CD4-positive, alpha-beta T cell treated with Interleukin-15 for 1 hour (primary cell): ENCODE measurements at regions not wholly inside any gene's neighbourhood (a gene's known extent, or its start where the extent isn't known, plus 50 kb on each side); places are given as distances from the start of the nearest gene placed in this dataset.

Experiments used
- DNase-seq: peaks from one replicate; pipeline ENCODE4 v3.0.0-alpha.2; 2020

DNA sequence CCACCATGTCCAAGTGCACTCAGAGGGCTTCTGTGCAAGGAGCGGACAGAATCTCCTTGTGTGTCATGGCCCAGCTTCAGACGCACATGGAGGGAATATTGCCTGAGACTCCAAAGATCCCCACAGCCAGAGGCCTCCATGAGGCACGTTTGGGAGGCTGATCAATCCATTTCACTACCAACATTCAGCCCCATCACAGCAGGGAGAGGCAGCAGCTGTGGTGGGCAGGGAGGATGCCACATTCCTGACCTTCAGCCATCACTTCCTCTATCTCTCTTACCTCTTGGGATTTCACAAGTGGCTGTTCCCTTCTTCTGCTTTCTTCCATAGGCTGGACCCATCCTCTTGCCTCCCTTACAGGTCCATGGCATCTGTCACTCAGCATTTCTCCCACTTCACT, 82.4 kb upstream of the MBNL2 start:
- DNase-seq: no peak

DNA sequence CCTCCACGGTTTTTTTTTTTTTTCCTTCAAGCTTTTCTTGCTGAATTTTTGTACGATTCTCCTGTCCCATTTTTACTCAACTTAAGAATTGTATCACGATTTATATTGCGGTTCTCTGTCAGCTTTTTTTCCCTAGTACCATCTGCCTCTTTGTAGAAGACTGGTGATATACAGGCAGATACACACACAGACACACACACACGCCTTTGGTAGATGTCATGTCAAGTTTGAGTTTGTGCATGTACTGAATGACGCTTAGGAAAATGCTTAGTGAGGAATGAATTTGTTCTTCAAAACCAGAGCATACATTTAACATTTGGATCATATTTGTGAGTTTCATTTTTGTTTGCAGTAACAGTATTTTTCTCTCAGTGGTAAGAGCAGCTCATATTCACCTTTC, 82.0 kb upstream of the MBNL2 start:
- DNase-seq: no peak

DNA sequence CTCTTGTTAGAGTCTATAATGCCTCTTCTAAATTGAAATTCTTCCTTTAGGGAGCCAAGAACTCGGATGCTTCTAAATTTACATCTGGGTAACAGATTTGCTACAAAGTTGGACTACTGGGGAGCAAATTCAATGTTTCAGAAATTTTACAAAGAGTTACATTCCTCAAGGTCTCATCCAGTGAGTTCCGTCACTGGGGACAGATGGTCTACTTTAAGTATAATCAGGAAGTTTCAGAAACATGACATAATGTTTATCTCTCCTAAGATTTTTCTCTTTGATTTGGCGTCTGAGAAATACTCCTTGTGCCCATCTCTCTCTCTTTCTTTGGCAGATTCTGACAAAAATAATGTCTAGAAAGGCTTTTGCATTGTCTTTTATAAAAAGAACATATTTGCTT, 81.5 kb upstream of the MBNL2 start:
- DNase-seq: no peak

DNA sequence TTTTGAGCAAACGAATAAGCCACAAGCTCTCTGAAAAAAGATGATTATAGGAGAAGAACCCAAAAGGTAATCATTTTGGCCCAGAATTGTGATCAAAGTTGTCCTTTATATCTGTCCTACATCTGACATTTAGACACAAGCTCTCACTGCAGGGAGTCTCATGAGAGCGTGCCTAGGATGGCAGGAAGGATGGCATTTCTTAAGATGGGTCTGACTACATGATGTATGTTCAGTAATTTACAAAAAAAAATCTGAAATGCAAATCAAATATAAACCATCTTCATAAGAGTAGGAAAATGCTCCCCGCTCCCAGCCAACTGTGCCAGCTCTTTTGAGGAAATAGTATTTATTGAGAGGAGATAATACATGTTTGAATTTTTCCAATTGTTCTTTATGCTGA, 81.0 kb upstream of the MBNL2 start:
- DNase-seq: no peak

DNA sequence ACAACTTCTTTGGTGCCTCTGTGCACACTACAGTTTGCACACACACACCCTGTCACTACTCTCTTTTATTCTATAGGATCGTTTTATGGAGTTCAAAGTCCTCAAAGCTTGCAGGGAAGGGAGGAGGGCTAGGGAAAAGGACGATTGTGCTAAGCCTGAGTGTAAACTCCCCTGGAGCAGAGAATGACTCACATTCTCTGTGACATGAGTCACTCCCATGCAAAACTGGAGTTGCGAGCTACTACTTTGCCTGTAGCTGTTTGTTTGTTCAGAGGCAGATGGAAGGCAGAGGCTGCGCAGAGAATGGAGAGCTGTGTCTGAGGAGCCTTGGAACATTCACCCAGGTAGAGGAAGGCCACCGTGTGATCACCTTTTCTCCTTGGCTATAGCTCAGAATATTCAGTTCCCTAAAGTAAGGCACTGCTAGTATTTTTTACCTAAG, 80.5 kb upstream of the MBNL2 start:
- no peak for DNase-seq

DNA sequence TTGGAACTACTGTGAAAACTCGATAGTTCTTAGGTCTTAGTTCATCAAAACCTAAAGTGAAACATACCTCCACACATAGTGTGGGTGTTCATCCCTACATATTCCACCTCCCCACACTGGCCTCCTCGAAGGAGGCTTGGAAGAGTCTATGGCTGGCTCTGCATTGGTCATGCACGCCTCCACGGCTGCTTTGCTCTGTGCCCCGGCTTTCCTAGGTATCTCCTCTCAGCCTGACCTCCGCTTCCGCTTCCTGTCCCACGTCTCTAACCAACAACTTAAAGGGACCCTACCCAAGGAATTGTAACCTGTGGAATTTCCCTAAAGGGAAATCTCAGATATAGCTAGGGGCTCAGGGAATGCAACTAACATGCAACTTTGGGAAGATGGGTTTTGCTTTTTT, 79.7 kb upstream of the MBNL2 start:
- DNase-seq: no peak

DNA sequence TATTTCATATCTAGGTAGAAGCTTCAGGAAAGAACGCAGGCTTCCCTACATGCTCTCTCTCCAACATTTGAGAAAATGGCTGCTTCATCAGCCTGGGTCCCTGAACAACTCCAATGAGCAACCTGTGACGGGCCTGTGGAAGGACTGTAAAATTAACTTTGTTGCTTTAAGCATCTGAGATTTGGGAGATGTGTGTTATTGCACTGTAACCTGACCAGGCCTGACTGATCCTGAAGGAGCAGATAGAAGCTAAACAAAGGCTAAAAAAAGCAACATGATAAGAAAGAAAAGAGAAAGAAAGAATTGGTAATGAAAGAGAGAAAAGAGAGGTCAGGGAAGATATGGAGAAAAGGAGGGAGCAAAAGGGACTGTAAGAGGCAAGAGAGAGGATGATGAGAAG, 77.1 kb upstream of the MBNL2 start:
- no peak for DNase-seq

DNA sequence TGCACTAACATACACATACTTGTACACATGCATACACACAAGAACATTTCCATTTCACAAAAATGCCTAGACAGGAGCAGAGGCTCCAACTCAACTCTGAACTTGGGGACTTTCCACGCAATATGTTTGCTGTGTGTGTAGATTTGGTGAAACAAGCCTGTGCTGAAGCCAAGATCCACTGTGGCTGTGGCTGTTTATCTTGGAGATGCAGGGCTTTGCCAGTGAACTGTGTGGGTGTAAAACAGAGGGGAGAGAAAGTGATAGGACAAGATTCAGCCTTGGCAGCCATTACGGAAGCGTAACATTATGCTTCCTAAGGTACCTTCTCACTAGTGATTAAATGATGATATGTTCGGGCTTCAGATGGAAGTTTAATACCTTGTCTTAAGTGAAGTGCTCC, 73.2 kb upstream of the MBNL2 start:
- no peak for DNase-seq

DNA sequence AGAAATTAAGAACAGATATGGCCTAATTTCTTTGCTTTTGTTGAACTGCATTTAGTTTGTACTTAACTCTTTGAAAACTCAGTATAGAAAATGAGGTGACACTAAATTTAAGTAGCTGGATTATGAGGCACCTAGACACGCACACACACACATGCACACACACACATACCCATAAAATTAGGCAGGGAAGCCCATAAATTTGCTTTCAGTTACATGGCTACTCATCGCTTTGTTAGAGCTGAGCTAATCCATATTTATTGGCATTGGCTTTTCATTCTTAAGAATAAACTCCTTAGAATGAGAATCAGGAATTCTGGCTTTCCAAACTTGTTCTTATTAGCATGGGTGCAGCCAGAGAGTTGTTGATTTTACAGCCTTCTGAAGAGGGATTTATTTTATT, 61.7 kb upstream of the MBNL2 start:
- DNase-seq: no peak

DNA sequence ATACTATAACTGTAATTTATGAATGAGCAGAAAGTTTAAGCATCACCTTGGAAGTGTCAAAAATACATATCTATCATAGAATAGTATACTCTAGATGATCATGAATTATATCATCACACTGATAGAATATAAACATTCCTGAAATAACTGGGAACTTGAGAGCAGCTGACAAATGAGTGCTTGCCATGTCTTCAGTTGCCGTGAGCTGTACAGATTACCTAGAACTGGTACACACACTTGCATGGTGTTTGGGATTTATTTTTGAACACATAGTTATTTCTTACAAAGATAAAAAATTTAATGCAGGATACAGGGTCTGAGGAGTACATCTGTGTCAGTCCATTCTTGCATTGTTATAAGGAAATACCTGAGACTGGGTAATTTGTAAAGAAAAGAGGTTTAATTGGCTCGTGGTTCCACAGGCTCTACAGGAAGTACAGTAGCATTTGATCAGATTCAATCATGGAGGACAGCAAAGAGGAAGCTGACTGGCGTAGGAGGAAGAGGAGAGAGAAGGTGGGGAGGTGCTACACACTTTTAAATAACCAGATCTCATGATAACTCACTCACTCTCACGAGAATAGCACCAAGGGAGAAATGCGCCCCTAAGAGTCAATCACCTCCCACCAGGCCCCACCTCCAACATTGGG, 60.4 kb upstream of the MBNL2 start:
- no peak for DNase-seq

DNA sequence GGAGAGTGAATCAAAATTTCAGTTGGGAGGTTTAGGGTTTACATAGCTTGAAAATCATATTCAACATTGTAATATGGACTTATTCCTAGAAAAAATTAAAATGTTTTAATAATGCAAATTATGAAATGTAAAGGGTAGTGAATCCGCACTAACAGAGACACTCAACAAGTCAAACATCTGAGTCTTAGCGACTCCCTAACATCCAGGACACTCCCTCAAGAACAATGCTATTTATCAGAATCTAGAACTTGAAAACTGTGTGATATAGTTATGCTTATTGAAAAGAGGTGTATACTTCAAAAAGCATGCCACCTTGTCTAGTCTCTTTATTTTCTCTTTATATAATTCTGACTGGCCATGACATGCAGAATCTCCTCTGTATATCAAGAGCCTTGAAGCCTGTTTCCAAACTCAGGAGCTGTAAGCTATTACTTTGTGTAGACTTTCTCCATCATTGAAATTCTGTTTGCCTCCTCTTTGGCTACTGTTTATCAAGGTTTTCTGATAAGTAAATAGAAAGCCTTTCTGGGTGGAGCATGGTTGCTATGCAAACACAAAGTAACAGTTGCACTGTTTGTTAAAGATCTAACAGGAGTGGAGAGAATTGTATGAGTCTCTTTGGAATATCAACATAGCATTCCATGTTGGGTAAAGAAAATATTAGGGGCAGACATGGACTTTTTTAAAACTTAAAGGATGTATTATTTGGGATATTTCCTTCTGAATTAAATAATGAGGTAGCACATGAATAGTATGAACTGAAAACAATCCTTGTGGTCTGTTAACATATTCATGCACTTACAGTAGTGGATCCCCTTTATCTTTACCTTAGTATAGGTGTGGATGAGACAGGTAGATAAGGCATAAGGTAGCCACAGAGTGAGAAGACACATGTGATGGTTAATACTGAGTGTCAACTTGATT, 56.4 kb upstream of the MBNL2 start:
- no peak for DNase-seq

DNA sequence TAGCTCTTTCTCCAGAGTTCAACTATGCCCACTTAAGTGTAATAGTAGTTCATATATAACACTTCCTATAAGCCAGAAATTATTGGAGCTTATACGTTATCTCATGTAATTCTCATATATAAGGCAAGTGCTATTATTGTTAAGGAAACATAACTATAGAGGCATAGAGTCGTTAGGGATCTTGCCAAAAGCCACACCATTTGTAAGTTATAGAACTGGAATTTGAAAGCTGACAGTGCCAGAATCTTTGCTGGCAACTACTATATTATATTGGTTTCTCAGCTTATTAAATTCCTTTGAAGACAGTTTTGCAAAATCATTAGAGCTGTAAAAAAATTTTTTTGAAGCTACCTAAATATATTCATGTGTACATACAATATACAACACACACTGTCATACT, 51.0 kb upstream of the MBNL2 start:
- DNase-seq: no peak
